TTC549 (cell line): ENCODE measurements at regions not wholly inside any gene's neighbourhood (a gene's known extent, or its start where the extent isn't known, plus 50 kb on each side); places are given as distances from the start of the nearest gene placed in this dataset.

Source experiments
- FAIRE-seq: peaks from 2 replicates; lab custom pipeline; 2012; peaks lifted over from hg19 to GRCh38; lab: Jason Lieb, UNC

- no peak for FAIRE-seq
These were observed 167.5 kb downstream of the TANC2 start for GRCh38 chr17:63133491-63133890.

GRCh38 chr17:63134867-63135266 lies 168.8 kb downstream of the TANC2 start:
- no peak for FAIRE-seq

- FAIRE-seq, result no peak
These were observed 170.5 kb downstream of the TANC2 start for GRCh38 chr17:63136369-63137012.

GRCh38 chr17:63137163-63137562 lies 171.1 kb downstream of the TANC2 start:
- FAIRE-seq, result no peak

GRCh38 chr17:63138713-63139112 lies 172.7 kb downstream of the TANC2 start:
- FAIRE-seq, result no peak

GRCh38 chr17:63139356-63139755 lies 173.3 kb downstream of the TANC2 start:
- FAIRE-seq, result no peak

GRCh38 chr17:63140255-63140654 lies 174.2 kb downstream of the TANC2 start:
- no peak for FAIRE-seq

GRCh38 chr17:63142836-63143235 lies 176.8 kb downstream of the TANC2 start:
- no peak for FAIRE-seq

- FAIRE-seq, result no peak
These were observed 184.5 kb downstream of the TANC2 start for GRCh38 chr17:63150490-63150889.

- no peak for FAIRE-seq
These were observed 185.0 kb downstream of the TANC2 start for GRCh38 chr17:63150994-63151464.

GRCh38 chr17:63151941-63152523 lies 186.0 kb downstream of the TANC2 start:
- FAIRE-seq, result no peak

GRCh38 chr17:63153488-63153887 lies 187.5 kb downstream of the TANC2 start:
- no peak for FAIRE-seq

GRCh38 chr17:63154586-63155244 lies 188.7 kb downstream of the TANC2 start:
- no peak for FAIRE-seq

GRCh38 chr17:63156986-63157385 lies 191.0 kb downstream of the TANC2 start:
- no peak for FAIRE-seq

GRCh38 chr17:63162406-63163157 lies 196.5 kb downstream of the TANC2 start:
- no peak for FAIRE-seq

- FAIRE-seq, result no peak
These were observed 197.1 kb downstream of the TANC2 start for GRCh38 chr17:63163158-63163520.

- FAIRE-seq, result no peak
These were observed 199.4 kb downstream of the TANC2 start for GRCh38 chr17:63165400-63165799.

GRCh38 chr17:63170795-63171194 lies 204.8 kb downstream of the TANC2 start:
- FAIRE-seq, result no peak

- no peak for FAIRE-seq
These were observed 205.7 kb downstream of the TANC2 start for GRCh38 chr17:63171428-63172393.

- no peak for FAIRE-seq
These were observed 207.4 kb downstream of the TANC2 start for GRCh38 chr17:63173450-63173849.

- FAIRE-seq, result no peak
These were observed 207.9 kb downstream of the TANC2 start for GRCh38 chr17:63173903-63174302.

- no peak for FAIRE-seq
These were observed 212.5 kb downstream of the TANC2 start for GRCh38 chr17:63178530-63178929.
